ENCODE measurements at regions not wholly inside any gene's neighbourhood (a gene's known extent, or its start where the extent isn't known, plus 50 kb on each side); places are given as distances from the start of the nearest gene placed in this dataset.

GRCh38 chr3:148315756-148316155 is 381.9 kb upstream of the AGTR1 start:
- intact Hi-C loops (cut with DNase I; ENCODE audit: low total_unique reads): no loop called here
- Histone ChIP-seq H3K9me3 (no peaks in the 10 kb centered on the region), H3K4me3 (no peak overlapping the region), H3K27me3 (no peaks in the 10 kb centered on the region), H3K27ac (no peak overlapping the region), H3K36me3 (no peaks in the 10 kb centered on the region), H3K4me1 (no peaks in the 10 kb centered on the region)
- no peak for DNase-seq (ENCODE audit: low spot score in 2 of 2)
- TF ChIP-seq POLR2AphosphoS5 (IDR thresholded peaks at IDR 0.05) (no peak), POLR2A (IDR thresholded peaks at IDR 0.05) (no peak), CTCF (IDR thresholded peaks at IDR 0.05) (no peak)

GRCh38 chr3:148318240-148318639 is 379.5 kb upstream of the AGTR1 start:
- no peak for DNase-seq (ENCODE audit: low spot score in 2 of 2)
- Histone ChIP-seq H3K4me3 (no peak overlapping the region), H3K36me3 (no peaks in the 10 kb centered on the region), H3K27ac (no peak overlapping the region), H3K4me1 (no peaks in the 10 kb centered on the region), H3K27me3 (no peaks in the 10 kb centered on the region), H3K9me3 (no peaks in the 10 kb centered on the region)
- intact Hi-C loops (cut with DNase I; ENCODE audit: low total_unique reads): no loop called here
- TF ChIP-seq POLR2A (IDR thresholded peaks at IDR 0.05): no peak
- no peak for TF ChIP-seq POLR2AphosphoS5 (IDR thresholded peaks at IDR 0.05)
- no peak for TF ChIP-seq CTCF (IDR thresholded peaks at IDR 0.05)

- Histone ChIP-seq H3K27me3 (no peaks in the 10 kb centered on the region), H3K36me3 (no peaks in the 10 kb centered on the region), H3K4me1 (no peaks in the 10 kb centered on the region), H3K9me3 (no peaks in the 10 kb centered on the region), H3K4me3 (no peak overlapping the region), H3K27ac (no peak overlapping the region)
- no peak for DNase-seq (ENCODE audit: low spot score in 2 of 2)
- intact Hi-C loops (cut with DNase I; ENCODE audit: low total_unique reads): no loop called here
- TF ChIP-seq CTCF (IDR thresholded peaks at IDR 0.05) (no peak), POLR2A (IDR thresholded peaks at IDR 0.05) (no peak), POLR2AphosphoS5 (IDR thresholded peaks at IDR 0.05) (no peak)
Measured at GRCh38 chr3:148319161-148319915, 378.4 kb upstream of the AGTR1 start.

- H3K4me1 ChIP-seq: no peaks in the 10 kb centered on the region
- no peak overlapping the region for H3K4me3 ChIP-seq
- H3K9me3 ChIP-seq: no peaks in the 10 kb centered on the region
- intact Hi-C loops (cut with DNase I; ENCODE audit: low total_unique reads): no loop called here
- no peaks in the 10 kb centered on the region for H3K36me3 ChIP-seq
- no peak overlapping the region for H3K27ac ChIP-seq
- DNase-seq (ENCODE audit: low spot score in 2 of 2): no peak
- H3K27me3 ChIP-seq: no peaks in the 10 kb centered on the region
- TF ChIP-seq CTCF (IDR thresholded peaks at IDR 0.05) (no peak), POLR2A (IDR thresholded peaks at IDR 0.05) (no peak), POLR2AphosphoS5 (IDR thresholded peaks at IDR 0.05) (no peak)
Measured at GRCh38 chr3:148319960-148320359, 377.7 kb upstream of the AGTR1 start.

GRCh38 chr3:148329481-148330235 is 368.0 kb upstream of the AGTR1 start:
- no peaks in the 10 kb centered on the region for H3K9me3 ChIP-seq
- intact Hi-C loops (cut with DNase I; ENCODE audit: low total_unique reads): no loop called here
- TF ChIP-seq CTCF (IDR thresholded peaks at IDR 0.05) (no peak), POLR2A (IDR thresholded peaks at IDR 0.05) (no peak), POLR2AphosphoS5 (IDR thresholded peaks at IDR 0.05) (no peak)
- no peaks in the 10 kb centered on the region for H3K4me1 ChIP-seq
- no peak overlapping the region for H3K27ac ChIP-seq
- H3K36me3 ChIP-seq: no peaks in the 10 kb centered on the region
- no peaks in the 10 kb centered on the region for H3K27me3 ChIP-seq
- H3K4me3 ChIP-seq: no peak overlapping the region
- DNase-seq (ENCODE audit: low spot score in 2 of 2): no peak

All from breast epithelium (tissue), 4 donors.